ENCODE measurements at regions not wholly inside any gene's neighbourhood (a gene's known extent, or its start where the extent isn't known, plus 50 kb on each side); places are given as distances from the start of the nearest gene placed in this dataset.
"Not testable (repeated sequence)": the region's sequence is repeated elsewhere in the genome, so short reads cannot be mapped to it uniquely, and the experiment has no call there.

DNA sequence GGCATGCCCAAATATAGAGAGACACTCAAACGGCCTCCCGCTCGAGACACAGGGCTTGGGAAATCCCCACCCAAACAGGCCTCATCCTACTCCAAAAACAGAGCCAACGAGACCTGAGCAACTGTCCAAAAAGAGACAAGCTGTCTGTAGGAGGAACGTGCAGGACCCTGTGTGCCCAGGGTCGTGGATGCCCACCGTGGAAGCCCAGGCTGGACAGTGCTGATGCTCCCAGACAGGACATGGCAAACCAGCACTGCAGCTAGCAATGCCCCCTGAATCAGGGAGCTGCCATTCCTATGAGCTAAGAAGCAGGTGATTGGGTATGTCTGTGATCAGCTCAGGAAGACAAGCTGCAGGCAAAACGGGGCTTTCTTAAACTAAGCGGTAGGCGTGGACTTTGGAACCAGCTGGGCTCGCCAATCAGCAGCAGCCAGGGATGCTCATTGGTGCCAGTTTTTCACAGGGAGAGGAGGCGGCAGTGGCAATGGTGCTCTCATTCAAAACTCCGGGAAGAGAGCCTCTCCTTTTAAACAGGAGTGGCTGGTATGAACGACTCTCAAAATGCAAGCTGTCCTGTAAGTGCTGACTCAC lies 113.1 kb upstream of the IRX2 start:
- no peak for DNase-seq
- TF ChIP-seq EZH2 (IDR thresholded peaks at IDR 0.05; ENCODE audit: borderline replicate concordance, low read depth, low read length, severe bottlenecking), result no peak
- TF ChIP-seq, protein P1, sequence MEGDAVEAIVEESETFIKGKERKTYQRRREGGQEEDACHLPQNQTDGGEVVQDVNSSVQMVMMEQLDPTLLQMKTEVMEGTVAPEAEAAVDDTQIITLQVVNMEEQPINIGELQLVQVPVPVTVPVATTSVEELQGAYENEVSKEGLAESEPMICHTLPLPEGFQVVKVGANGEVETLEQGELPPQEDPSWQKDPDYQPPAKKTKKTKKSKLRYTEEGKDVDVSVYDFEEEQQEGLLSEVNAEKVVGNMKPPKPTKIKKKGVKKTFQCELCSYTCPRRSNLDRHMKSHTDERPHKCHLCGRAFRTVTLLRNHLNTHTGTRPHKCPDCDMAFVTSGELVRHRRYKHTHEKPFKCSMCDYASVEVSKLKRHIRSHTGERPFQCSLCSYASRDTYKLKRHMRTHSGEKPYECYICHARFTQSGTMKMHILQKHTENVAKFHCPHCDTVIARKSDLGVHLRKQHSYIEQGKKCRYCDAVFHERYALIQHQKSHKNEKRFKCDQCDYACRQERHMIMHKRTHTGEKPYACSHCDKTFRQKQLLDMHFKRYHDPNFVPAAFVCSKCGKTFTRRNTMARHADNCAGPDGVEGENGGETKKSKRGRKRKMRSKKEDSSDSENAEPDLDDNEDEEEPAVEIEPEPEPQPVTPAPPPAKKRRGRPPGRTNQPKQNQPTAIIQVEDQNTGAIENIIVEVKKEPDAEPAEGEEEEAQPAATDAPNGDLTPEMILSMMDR (IDR thresholded peaks at IDR 0.05; ENCODE audit: borderline replicate concordance, extremely low read depth, low read length, poor library complexity, severe bottlenecking), result no peak
- no peak for ATAC-seq (ENCODE audit: insufficient read depth, low read depth)
- Histone ChIP-seq H3K36me3 (ENCODE audit: insufficient read depth, low read length) (no peaks in the 10 kb centered on the region), H3K4me3 (ENCODE audit: low read depth in 1 of 2, low read length in 2 of 2) (no peak overlapping the region), H3K27me3 (ENCODE audit: insufficient read depth, low read length, poor library complexity) (no peaks in the 10 kb centered on the region), H3K27ac (ENCODE audit: low read length) (peak overlapping the region; percentile 72), H4K20me1 (ENCODE audit: insufficient read depth, low read length) (no peaks in the 10 kb centered on the region), H3K4me1 (ENCODE audit: insufficient read depth, low read length) (peaks cover 80% of the 10 kb centered on the region), H3K79me2 (ENCODE audit: insufficient read depth, low read length) (no peaks in the 10 kb centered on the region), H3K9ac (ENCODE audit: low read depth, low read length) (no peak overlapping the region; the same call in 1 of the 2 replicates), H3K9me3 (ENCODE audit: insufficient read depth, low read length, severe bottlenecking) (no peaks in the 10 kb centered on the region), H3K4me2 (ENCODE audit: insufficient read depth, low read length) (no peak overlapping the region), H2AFZ (ENCODE audit: low read depth, low read length) (no peak overlapping the region)

DNA sequence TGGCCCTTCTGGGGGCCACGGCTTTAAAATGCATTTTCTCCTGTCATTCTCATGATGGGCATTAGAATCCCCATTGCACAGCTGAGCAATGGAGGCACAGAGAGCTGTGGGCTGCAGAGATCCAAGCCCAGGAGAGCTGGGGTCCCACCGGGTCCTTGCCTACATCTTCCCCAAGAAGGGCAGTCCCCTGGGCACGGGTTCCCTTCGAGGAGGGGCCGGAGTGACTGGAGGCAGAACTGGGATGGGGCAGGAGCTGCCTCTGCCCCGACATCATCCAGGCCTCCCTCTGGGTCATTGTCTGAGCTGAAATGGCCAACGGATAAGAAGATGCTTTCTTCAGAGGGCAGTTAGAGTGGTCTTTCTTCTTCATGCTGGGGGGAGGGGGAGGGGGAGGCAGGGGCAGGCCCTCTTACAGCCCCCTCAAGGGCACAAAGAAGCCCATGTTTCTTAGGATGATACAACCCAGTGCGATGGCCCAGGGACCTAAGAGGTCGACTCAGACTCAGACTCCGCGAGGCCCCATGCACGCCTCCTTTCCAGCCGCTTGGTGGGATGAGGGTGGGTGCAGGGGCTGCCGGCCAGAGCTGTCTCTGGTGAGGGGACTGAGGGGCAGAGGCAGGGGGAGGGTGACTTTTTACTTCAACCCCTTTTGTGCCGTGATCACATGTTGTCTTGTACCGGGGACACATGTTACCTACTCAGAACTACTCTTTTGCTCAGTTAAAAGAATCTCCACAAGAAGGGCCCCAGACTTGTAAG lies 112.4 kb upstream of the IRX2 start:
- no peak for ATAC-seq (ENCODE audit: insufficient read depth, low read depth)
- H3K27me3 ChIP-seq (ENCODE audit: insufficient read depth, low read length, poor library complexity), result no peaks in the 10 kb centered on the region
- H3K9ac ChIP-seq (ENCODE audit: low read depth, low read length), result no peak overlapping the region; the same call in 1 of the 2 replicates
- no peak overlapping the region for H3K4me2 ChIP-seq (ENCODE audit: insufficient read depth, low read length)
- no peaks in the 10 kb centered on the region for H3K36me3 ChIP-seq (ENCODE audit: insufficient read depth, low read length)
- H2AFZ ChIP-seq (ENCODE audit: low read depth, low read length), result no peak overlapping the region
- H3K79me2 ChIP-seq (ENCODE audit: insufficient read depth, low read length), result no peaks in the 10 kb centered on the region
- peak overlapping the region; percentile 78 for H3K27ac ChIP-seq (ENCODE audit: low read length)
- TF ChIP-seq EZH2 (IDR thresholded peaks at IDR 0.05; ENCODE audit: borderline replicate concordance, low read depth, low read length, severe bottlenecking), result no peak
- TF ChIP-seq, protein P1 (IDR thresholded peaks at IDR 0.05; ENCODE audit: borderline replicate concordance, extremely low read depth, low read length, poor library complexity, severe bottlenecking), result no peak
- H3K4me1 ChIP-seq (ENCODE audit: insufficient read depth, low read length), result peaks cover 80% of the 10 kb centered on the region
- H3K4me3 ChIP-seq (ENCODE audit: low read depth in 1 of 2, low read length in 2 of 2), result no peak overlapping the region
- no peak for DNase-seq
- no peaks in the 10 kb centered on the region for H3K9me3 ChIP-seq (ENCODE audit: insufficient read depth, low read length, severe bottlenecking)
- H4K20me1 ChIP-seq (ENCODE audit: insufficient read depth, low read length), result no peaks in the 10 kb centered on the region

DNA sequence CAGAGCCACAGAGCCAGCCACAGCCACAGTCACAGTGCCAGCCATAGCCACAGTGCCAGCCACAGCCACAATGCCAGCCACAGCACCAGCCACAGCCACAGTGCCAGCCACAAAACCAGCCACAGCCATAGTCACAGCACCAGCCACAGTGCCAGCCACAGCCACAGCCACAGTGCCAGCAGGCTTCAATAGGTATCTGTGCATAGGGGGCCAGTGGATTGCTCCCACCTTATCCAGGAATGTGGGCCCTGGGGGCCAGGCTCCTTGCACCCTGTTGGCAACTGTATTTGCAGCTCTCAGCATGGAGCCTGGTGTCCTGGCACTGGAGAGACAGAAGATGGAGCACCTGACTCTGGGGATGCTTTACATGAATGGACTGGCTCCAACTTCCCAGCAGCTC lies 111.7 kb upstream of the IRX2 start:
- Histone ChIP-seq H2AFZ (ENCODE audit: low read depth, low read length) (no peak overlapping the region), H3K79me2 (ENCODE audit: insufficient read depth, low read length) (no peaks in the 10 kb centered on the region), H3K9ac (ENCODE audit: low read depth, low read length) (no peak overlapping the region), H4K20me1 (ENCODE audit: insufficient read depth, low read length) (no peaks in the 10 kb centered on the region), H3K27me3 (ENCODE audit: insufficient read depth, low read length, poor library complexity) (no peaks in the 10 kb centered on the region), H3K27ac (ENCODE audit: low read length) (peak overlapping the region; percentile 78), H3K4me2 (ENCODE audit: insufficient read depth, low read length) (no peak overlapping the region), H3K4me1 (ENCODE audit: insufficient read depth, low read length) (peaks cover 80% of the 10 kb centered on the region), H3K36me3 (ENCODE audit: insufficient read depth, low read length) (no peaks in the 10 kb centered on the region), H3K4me3 (ENCODE audit: low read depth in 1 of 2, low read length in 2 of 2) (no peak overlapping the region), H3K9me3 (ENCODE audit: insufficient read depth, low read length, severe bottlenecking) (no peaks in the 10 kb centered on the region)
- TF ChIP-seq, protein P1 (IDR thresholded peaks at IDR 0.05; ENCODE audit: borderline replicate concordance, extremely low read depth, low read length, poor library complexity, severe bottlenecking), result peak; percentile 17
- no peak for TF ChIP-seq EZH2 (IDR thresholded peaks at IDR 0.05; ENCODE audit: borderline replicate concordance, low read depth, low read length, severe bottlenecking)
- DNase-seq (no peak), ATAC-seq (ENCODE audit: insufficient read depth, low read depth) (no peak)

DNA sequence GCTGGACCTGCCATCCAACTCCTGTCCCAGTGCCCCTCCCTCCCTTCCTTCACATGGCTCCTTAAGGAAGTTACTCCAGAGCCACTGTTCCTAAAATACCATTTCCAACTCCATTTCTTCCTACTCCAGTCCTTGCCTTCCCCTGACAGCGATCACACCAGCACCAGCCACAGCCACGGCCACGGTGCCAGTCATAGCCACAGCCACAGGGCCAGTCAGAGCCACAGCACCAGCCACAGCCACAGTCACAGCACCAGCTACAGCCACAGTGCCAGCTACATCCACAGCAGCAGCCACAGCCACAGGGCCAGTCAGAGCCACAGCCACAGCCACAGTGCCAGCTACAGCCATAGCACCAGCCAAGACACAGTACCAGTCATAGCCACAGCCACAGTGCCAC lies 110.7 kb upstream of the IRX2 start:
- H3K36me3 ChIP-seq (ENCODE audit: insufficient read depth, low read length); H3K79me2 ChIP-seq (ENCODE audit: insufficient read depth, low read length); ATAC-seq (ENCODE audit: insufficient read depth, low read depth); H2AFZ ChIP-seq (ENCODE audit: low read depth, low read length); DNase-seq; H3K4me3 ChIP-seq (ENCODE audit: low read depth in 1 of 2, low read length in 2 of 2); H3K9me3 ChIP-seq (ENCODE audit: insufficient read depth, low read length, severe bottlenecking); H3K27me3 ChIP-seq (ENCODE audit: insufficient read depth, low read length, poor library complexity); H4K20me1 ChIP-seq (ENCODE audit: insufficient read depth, low read length): not testable (repeated sequence)
- Histone ChIP-seq H3K4me1 (ENCODE audit: insufficient read depth, low read length) (peaks cover 78% of the 10 kb centered on the region), H3K4me2 (ENCODE audit: insufficient read depth, low read length) (peak overlapping the region; percentile 37), H3K27ac (ENCODE audit: low read length) (peak overlapping the region; percentile 78), H3K9ac (ENCODE audit: low read depth, low read length) (peak overlapping the region; percentile 36)

Measured in DND-41 (cell line).